ENCODE measurements at regions not wholly inside any gene's neighbourhood (a gene's known extent, or its start where the extent isn't known, plus 50 kb on each side); places are given as distances from the start of the nearest gene placed in this dataset.

DNA sequence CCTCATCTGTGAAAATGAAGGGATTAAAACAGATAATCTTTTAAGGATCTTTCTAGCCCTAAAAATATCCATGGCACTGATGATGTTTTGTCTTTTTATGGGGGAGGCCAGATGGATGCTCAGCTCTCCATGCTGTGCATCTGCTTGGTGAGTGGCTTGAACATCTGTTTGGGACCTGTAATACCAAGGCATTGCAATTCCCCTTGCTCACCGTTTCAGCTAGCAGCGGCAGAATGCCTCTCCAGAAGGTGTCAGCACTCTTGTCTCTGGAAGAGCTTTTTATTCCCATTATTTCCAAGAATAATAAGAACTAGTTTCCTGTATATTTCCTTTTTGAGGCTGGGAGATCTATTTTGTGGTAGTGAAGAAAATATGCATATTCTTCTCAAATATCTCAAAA is 151.9 kb upstream of the ANK2 start:
- CTCF ChIA-PET: interaction anchor here (1.1 to 1.4 kb wide), 2 partner anchors 13 to 40 kb away, joined by 3 read pairs; no protein-coding TSS in a partner anchor
- no peak overlapping the region for H2AFZ ChIP-seq (ENCODE audit: insufficient read depth, low read depth, low read length, poor library complexity, severe bottlenecking)
- intact Hi-C loops (cut with micrococcal nuclease): no loop called here
- H3K27me3 ChIP-seq (replicated peaks in 1 of 4; ENCODE audit: control extremely low read depth in 1 of 4, control insufficient read depth in 3 of 4, insufficient read depth in 4 of 4, low read length in 3 of 4): no peaks in the 10 kb centered on the region
- ATAC-seq (ENCODE audit: low read depth) (no peak), DNase-seq (no peak)
- no peaks in the 10 kb centered on the region for H3K36me3 ChIP-seq (replicated peaks in 1 of 2; ENCODE audit: control extremely low read depth in 1 of 2, control insufficient read depth in 1 of 2, extremely low read depth in 1 of 2, insufficient read depth in 2 of 2, low read length in 1 of 2)
- H3K27ac ChIP-seq (ENCODE audit: low read length in 2 of 2): no peak overlapping the region
- Mint-ChIP-seq H3K4me3 (no peak overlapping the region), H3K4me1 (no peaks in the 10 kb centered on the region), H3K27ac (no peak overlapping the region), H3K9me3 (ENCODE audit: insufficient read depth) (no peaks in the 10 kb centered on the region), H3K27me3 (peaks cover 16% of the 10 kb centered on the region)
- no peak overlapping the region for H3K9ac ChIP-seq (ENCODE audit: low read length)
- TF ChIP-seq CTCF (IDR thresholded peaks at IDR 0.05) (no peak), EZH2 (IDR thresholded peaks at IDR 0.05; ENCODE audit: borderline replicate concordance, insufficient read depth, low read depth, low read length, poor library complexity, severe bottlenecking) (no peak)
- POLR2A ChIA-PET: no interaction called here
- no CpG with 5 or more reads among the region's 2 CpGs for WGBS (ENCODE audit: insufficient coverage)
- H3K4me1 ChIP-seq (ENCODE audit: control insufficient read depth in 2 of 2, insufficient read depth in 2 of 2, low read length in 2 of 2): no peaks in the 10 kb centered on the region
- no peaks in the 10 kb centered on the region for H3K79me2 ChIP-seq (ENCODE audit: control insufficient read depth, insufficient read depth, low read length)
- no peak overlapping the region for H3K4me3 ChIP-seq (ENCODE audit: control extremely low read depth in 1 of 5, extremely low read depth in 1 of 5, insufficient read depth in 1 of 5, low read depth in 2 of 5, low read length in 4 of 5)
- H3K4me2 ChIP-seq (replicated peaks; ENCODE audit: low read depth, low read length, poor library complexity, severe bottlenecking): no peak overlapping the region
- H4K20me1 ChIP-seq (ENCODE audit: control insufficient read depth, insufficient read depth, low read length, poor library complexity, severe bottlenecking): no peaks in the 10 kb centered on the region
- H3K9me3 ChIP-seq (ENCODE audit: control extremely low read depth in 1 of 3, control insufficient read depth in 2 of 3, insufficient read depth in 1 of 3, low read length in 2 of 3): no peaks in the 10 kb centered on the region

DNA sequence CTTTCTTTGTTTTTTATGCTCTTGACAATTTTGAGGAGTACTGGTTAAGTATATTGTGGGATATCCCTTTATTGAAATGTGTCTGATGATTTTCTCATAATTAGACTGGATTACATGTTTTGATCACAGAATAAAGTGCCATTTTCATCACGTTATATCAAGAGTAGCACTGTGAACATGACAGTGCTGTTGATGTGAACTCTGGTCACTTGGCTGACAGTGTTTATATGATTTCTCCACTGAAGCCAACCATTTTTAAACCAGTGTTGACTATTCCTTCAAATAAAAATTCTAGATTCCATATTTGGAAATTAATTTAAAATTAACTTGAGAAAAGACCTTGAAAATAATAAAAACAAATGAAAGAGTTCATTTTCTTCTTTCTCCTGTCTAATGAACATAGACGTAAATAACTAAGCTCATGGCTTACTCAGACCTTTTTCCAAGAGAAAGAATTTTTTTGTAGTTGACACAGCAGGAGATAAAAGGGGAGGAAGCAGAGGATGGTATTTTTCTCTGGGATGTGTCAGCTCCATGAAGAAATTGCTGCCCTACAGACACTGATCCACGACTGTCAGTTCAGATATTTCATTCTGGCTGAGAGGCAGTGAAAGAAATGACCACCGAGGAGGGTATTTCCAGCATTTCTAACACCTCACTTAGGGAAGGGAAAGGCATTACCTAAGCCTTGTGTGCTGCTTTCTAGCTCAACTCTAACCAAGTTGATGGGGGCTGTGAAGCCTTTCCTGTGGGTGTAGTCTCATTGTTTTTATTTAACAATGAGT is 150.9 kb upstream of the ANK2 start:
- ATAC-seq (ENCODE audit: low read depth): no peak
- intact Hi-C loops (cut with micrococcal nuclease): no loop called here

More for the DNA sequence above, 150.9 kb upstream of the ANK2 start:
- CTCF ChIA-PET: no interaction called here
- Histone ChIP-seq H3K4me3 (ENCODE audit: control extremely low read depth in 1 of 5, extremely low read depth in 1 of 5, insufficient read depth in 1 of 5, low read depth in 2 of 5, low read length in 4 of 5) (no peak overlapping the region), H3K79me2 (ENCODE audit: control insufficient read depth, insufficient read depth, low read length) (no peaks in the 10 kb centered on the region), H2AFZ (ENCODE audit: insufficient read depth, low read depth, low read length, poor library complexity, severe bottlenecking) (no peak overlapping the region), H4K20me1 (ENCODE audit: control insufficient read depth, insufficient read depth, low read length, poor library complexity, severe bottlenecking) (no peaks in the 10 kb centered on the region), H3K27me3 (replicated peaks in 1 of 4; ENCODE audit: control extremely low read depth in 1 of 4, control insufficient read depth in 3 of 4, insufficient read depth in 4 of 4, low read length in 3 of 4) (no peaks in the 10 kb centered on the region), H3K9me3 (ENCODE audit: control extremely low read depth in 1 of 3, control insufficient read depth in 2 of 3, insufficient read depth in 1 of 3, low read length in 2 of 3) (no peaks in the 10 kb centered on the region), H3K36me3 (replicated peaks in 1 of 2; ENCODE audit: control extremely low read depth in 1 of 2, control insufficient read depth in 1 of 2, extremely low read depth in 1 of 2, insufficient read depth in 2 of 2, low read length in 1 of 2) (no peaks in the 10 kb centered on the region), H3K4me1 (ENCODE audit: control insufficient read depth in 2 of 2, insufficient read depth in 2 of 2, low read length in 2 of 2) (no peaks in the 10 kb centered on the region), H3K27ac (ENCODE audit: low read length in 2 of 2) (no peak overlapping the region), H3K4me2 (replicated peaks; ENCODE audit: low read depth, low read length, poor library complexity, severe bottlenecking) (no peak overlapping the region), H3K9ac (ENCODE audit: low read length) (no peak overlapping the region)
- H3K4me1 Mint-ChIP-seq: no peaks in the 10 kb centered on the region
- POLR2A ChIA-PET: no interaction called here
- no peak overlapping the region for H3K4me3 Mint-ChIP-seq
- H3K27me3 Mint-ChIP-seq: peaks cover 16% of the 10 kb centered on the region
- DNase-seq: no peak
- no CpG with 5 or more reads among the region's 4 CpGs for WGBS (ENCODE audit: insufficient coverage)
- TF ChIP-seq CTCF (IDR thresholded peaks at IDR 0.05) (no peak), EZH2 (IDR thresholded peaks at IDR 0.05; ENCODE audit: borderline replicate concordance, insufficient read depth, low read depth, low read length, poor library complexity, severe bottlenecking) (no peak)
- no peak overlapping the region for H3K27ac Mint-ChIP-seq
- no peaks in the 10 kb centered on the region for H3K9me3 Mint-ChIP-seq (ENCODE audit: insufficient read depth)

All from B cell (primary cell).